PC-3 (cell line): ENCODE measurements at regions not wholly inside any gene's neighbourhood (a gene's known extent, or its start where the extent isn't known, plus 50 kb on each side); places are given as distances from the start of the nearest gene placed in this dataset.

ENCODE experiments used
- ATAC-seq: fragments of 200-7000 bp; cut with Tn5 transposase; 2 replicates; pipeline ENCODE4 v1.9.1; 2020; ENCODE audit warnings: mild to moderate bottlenecking, moderate library complexity
- BruUV-seq: library from RNA; stranded (reverse); fragments of 400-500 nt; replicated peaks from 2 replicates; lab custom pipeline; 2021; lab: Mats Ljungman, UMichigan
- CTCF ChIA-PET: fragments of 300-600 bp; sonication (Branson Sonifier 250); formaldehyde crosslinking; loops from one replicate; lab custom pipeline; 2022; ENCODE audit warnings: antibody characterized with exemption; lab: Charles Lee
- POLR2A ChIA-PET: fragments of 300-600 bp; sonication (Branson Sonifier 250); formaldehyde crosslinking; loops from one replicate; lab custom pipeline; 2022; ENCODE audit warnings: antibody characterized with exemption; ENCODE audit not compliant: unreplicated experiment; lab: Charles Lee
- DNase-seq: peaks from one replicate; pipeline ENCODE4 v3.0.0-alpha.2; 2015
- H2AFZ ChIP-seq: fragments of 300-600 bp; sonication (generic); 2 replicates; pipeline ENCODE4 v1.6.0; 2016; ENCODE audit warnings: antibody characterized with exemption, low read length
- H3F3A ChIP-seq: fragments of 300-600 bp; sonication (generic); one replicate; pipeline ENCODE4 v1.6.0; 2017; ENCODE audit warnings: antibody characterized with exemption, low read length, control low read depth, mild to moderate bottlenecking; ENCODE audit not compliant: unreplicated experiment
- H3K27ac ChIP-seq: fragments of 300-600 bp; sonication (generic); 2 replicates; pipeline ENCODE4 v1.5.1; 2016; ENCODE audit warnings: mild to moderate bottlenecking, low read length
- H3K27me3 ChIP-seq: fragments of 300-600 bp; sonication (generic); 2 replicates; pipeline ENCODE4 v1.6.1; 2016; ENCODE audit warnings: low read length, mixed read lengths
- H3K36me3 ChIP-seq: fragments of 300-600 bp; sonication (generic); 2 replicates; pipeline ENCODE4 v1.6.1; 2016; ENCODE audit warnings: low read depth, mixed run types, low read length, mixed read lengths
- H3K4me1 ChIP-seq: fragments of 300-600 bp; sonication (generic); 2 replicates; pipeline ENCODE4 v1.5.1; 2016; ENCODE audit warnings: low read length; ENCODE audit not compliant: insufficient read depth
- H3K4me2 ChIP-seq: fragments of 300-600 bp; sonication (generic); 2 replicates; pipeline ENCODE4 v1.6.0; 2016; ENCODE audit warnings: low read length
- H3K4me3 ChIP-seq: fragments of 300-600 bp; sonication (generic); 2 replicates; pipeline ENCODE4 v1.5.1; 2016; ENCODE audit warnings: mild to moderate bottlenecking, low read length, mixed read lengths
- H3K79me2 ChIP-seq: fragments of 300-600 bp; sonication (generic); 2 replicates; pipeline ENCODE4 v1.6.1; 2017; ENCODE audit warnings: low read length, mixed read lengths
- H3K9ac ChIP-seq: fragments of 300-600 bp; sonication (generic); 2 replicates; pipeline ENCODE4 v1.6.0; 2016; ENCODE audit warnings: mild to moderate bottlenecking, low read length
- H3K9me2 ChIP-seq: fragments of 300-600 bp; sonication (generic); replicated peaks from 2 replicates; pipeline ENCODE4 v1.6.1; 2016; ENCODE audit warnings: mixed run types, low read length, mixed read lengths
- H3K9me3 ChIP-seq: fragments of 300-600 bp; sonication (generic); 2 replicates; pipeline ENCODE4 v1.6.1; 2016; ENCODE audit warnings: low read length, mixed read lengths
- H4K20me1 ChIP-seq: fragments of 300-600 bp; sonication (generic); 2 replicates; pipeline ENCODE4 v1.6.1; 2016; ENCODE audit warnings: low read length, mixed read lengths
- EZH2 ChIP-seq: fragments of 300-600 bp; sonication (generic); IDR thresholded peaks from one replicate; pipeline ENCODE4 v1.6.1; 2017; ENCODE audit warnings: antibody characterized with exemption, mild to moderate bottlenecking, low read length; ENCODE audit not compliant: unreplicated experiment
- EZH2phosphoT487 ChIP-seq: fragments of 300-600 bp; sonication (generic); IDR thresholded peaks from 2 replicates; pipeline ENCODE4 v1.6.1; 2018; ENCODE audit warnings: mild to moderate bottlenecking, antibody characterized with exemption, low read length, borderline replicate concordance
- intact Hi-C: fragments of 100-400 bp; cut with micrococcal nuclease; formaldehyde crosslinking; loops from 2 replicates; pipeline ENCODE4 v1.9.0; 2023
- TF ChIP-seq, protein P1 (sequence below): fragments of 300-600 bp; sonication (generic); conservative IDR thresholded peaks from 2 replicates; pipeline ENCODE4 v1.5.1; 2017; ENCODE audit warnings: antibody characterized with exemption, low read depth, mild to moderate bottlenecking, low read length

DNA sequence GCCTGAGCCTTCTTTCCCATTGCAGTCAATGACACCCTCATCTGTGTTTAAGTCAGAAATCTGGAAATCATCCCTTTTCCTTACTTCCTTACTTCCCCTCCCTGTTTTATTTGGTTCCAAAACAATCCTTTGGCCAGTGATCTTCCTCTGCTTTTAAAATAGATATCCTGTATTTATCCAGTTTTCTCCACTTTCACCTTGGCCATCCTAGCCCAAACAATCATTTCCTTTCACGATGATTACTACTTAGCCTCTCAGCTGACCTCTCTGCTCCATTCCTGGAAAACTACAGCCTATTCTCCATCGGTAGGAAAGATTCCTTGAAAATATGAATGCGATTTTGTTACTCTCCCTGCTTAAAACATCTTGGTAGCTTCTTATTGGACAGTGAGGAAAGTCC, 565.4 kb downstream of the TLR4 start:
- DNase-seq (no peak), ATAC-seq (no peak)
- H3K9me2 ChIP-seq = no peaks in the 10 kb centered on the region
- no peak overlapping the region for H2AFZ ChIP-seq
- no peak overlapping the region for H3K27ac ChIP-seq
- no peak overlapping the region for H3K4me2 ChIP-seq
- no peak overlapping the region for H3K9ac ChIP-seq
- no peak overlapping the region for H3K4me3 ChIP-seq
- H3K4me1 ChIP-seq = no peaks in the 10 kb centered on the region
- no TSS peak for BruUV-seq
- H4K20me1 ChIP-seq = no peaks in the 10 kb centered on the region
- H3K9me3 ChIP-seq = no peaks in the 10 kb centered on the region
- no peaks in the 10 kb centered on the region for H3K36me3 ChIP-seq
- H3K27me3 ChIP-seq = no peaks in the 10 kb centered on the region
- ChIA-PET CTCF (no interaction called here), POLR2A (no interaction called here)
- intact Hi-C loops = no loop called here
- TF ChIP-seq EZH2 (no peak), EZH2phosphoT487 (no peak)
- TF ChIP-seq, protein P1, sequence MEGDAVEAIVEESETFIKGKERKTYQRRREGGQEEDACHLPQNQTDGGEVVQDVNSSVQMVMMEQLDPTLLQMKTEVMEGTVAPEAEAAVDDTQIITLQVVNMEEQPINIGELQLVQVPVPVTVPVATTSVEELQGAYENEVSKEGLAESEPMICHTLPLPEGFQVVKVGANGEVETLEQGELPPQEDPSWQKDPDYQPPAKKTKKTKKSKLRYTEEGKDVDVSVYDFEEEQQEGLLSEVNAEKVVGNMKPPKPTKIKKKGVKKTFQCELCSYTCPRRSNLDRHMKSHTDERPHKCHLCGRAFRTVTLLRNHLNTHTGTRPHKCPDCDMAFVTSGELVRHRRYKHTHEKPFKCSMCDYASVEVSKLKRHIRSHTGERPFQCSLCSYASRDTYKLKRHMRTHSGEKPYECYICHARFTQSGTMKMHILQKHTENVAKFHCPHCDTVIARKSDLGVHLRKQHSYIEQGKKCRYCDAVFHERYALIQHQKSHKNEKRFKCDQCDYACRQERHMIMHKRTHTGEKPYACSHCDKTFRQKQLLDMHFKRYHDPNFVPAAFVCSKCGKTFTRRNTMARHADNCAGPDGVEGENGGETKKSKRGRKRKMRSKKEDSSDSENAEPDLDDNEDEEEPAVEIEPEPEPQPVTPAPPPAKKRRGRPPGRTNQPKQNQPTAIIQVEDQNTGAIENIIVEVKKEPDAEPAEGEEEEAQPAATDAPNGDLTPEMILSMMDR = no peak
- no peaks in the 10 kb centered on the region for H3K79me2 ChIP-seq
- H3F3A ChIP-seq = no peaks in the 10 kb centered on the region

DNA sequence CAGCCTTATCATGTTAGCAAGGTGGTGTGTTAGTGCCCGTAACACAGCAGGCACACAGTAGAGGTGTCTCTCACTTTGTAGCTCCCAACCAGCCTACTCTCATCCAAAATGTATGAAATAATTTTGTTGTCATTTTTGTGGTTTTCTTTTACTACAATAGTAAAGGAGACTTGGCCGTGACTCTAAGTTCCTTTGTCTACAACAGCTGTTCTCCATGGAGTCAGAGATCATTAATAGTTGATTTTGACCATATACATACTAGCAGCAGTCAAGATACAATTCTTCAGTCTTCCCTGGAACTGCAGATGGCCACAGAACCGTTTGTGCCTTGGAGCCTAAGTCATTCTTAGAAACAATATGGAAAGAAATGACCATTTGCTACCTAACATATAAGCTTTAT, 567.1 kb downstream of the TLR4 start:
- Histone ChIP-seq H4K20me1 (no peaks in the 10 kb centered on the region), H3K36me3 (no peaks in the 10 kb centered on the region), H3K27ac (no peak overlapping the region), H3K9me2 (no peaks in the 10 kb centered on the region), H3F3A (no peaks in the 10 kb centered on the region), H3K27me3 (no peaks in the 10 kb centered on the region), H3K9me3 (no peaks in the 10 kb centered on the region), H3K4me3 (no peak overlapping the region), H3K4me2 (no peak overlapping the region), H3K4me1 (no peaks in the 10 kb centered on the region), H2AFZ (no peak overlapping the region), H3K79me2 (no peaks in the 10 kb centered on the region), H3K9ac (no peak overlapping the region)
- no peak for TF ChIP-seq EZH2phosphoT487
- TF ChIP-seq EZH2 = no peak
- TF ChIP-seq, protein P1 = no peak
- intact Hi-C loops = no loop called here
- ATAC-seq (no peak), DNase-seq (peak; percentile 2)
- ChIA-PET CTCF (no interaction called here), POLR2A (no interaction called here)
- no TSS peak for BruUV-seq

DNA sequence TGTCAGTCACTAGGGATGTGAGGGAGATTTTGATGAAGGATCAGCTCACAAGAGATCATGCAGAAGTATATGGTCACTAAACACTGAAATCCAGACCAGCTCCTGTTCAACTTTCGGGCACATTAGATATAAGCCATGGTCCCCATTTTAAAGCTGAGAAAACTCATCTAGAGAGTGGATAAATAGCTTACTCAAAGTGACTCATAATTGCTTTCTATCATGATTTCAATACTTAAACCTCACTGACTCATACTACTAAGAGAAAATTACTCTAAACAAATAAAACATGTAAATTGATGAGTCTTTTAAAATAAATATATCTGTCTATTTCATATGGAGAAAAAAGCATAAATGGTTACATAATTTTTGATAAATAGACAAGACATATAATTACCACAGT, 567.7 kb downstream of the TLR4 start:
- CTCF ChIA-PET = no interaction called here
- intact Hi-C loops = no loop called here
- DNase-seq = peak; percentile 17

More for the DNA sequence above, 567.7 kb downstream of the TLR4 start:
- Histone ChIP-seq H3K9ac (no peak overlapping the region), H3K4me1 (no peaks in the 10 kb centered on the region), H3K9me3 (no peaks in the 10 kb centered on the region), H3K27me3 (no peaks in the 10 kb centered on the region), H3K4me3 (no peak overlapping the region), H3F3A (no peaks in the 10 kb centered on the region), H2AFZ (no peak overlapping the region), H3K27ac (no peak overlapping the region), H3K79me2 (no peaks in the 10 kb centered on the region), H3K36me3 (no peaks in the 10 kb centered on the region), H4K20me1 (no peaks in the 10 kb centered on the region), H3K4me2 (no peak overlapping the region), H3K9me2 (no peaks in the 10 kb centered on the region)
- POLR2A ChIA-PET = no interaction called here
- no TSS peak for BruUV-seq
- TF ChIP-seq, protein P1 = no peak
- no peak for TF ChIP-seq EZH2phosphoT487
- no peak for TF ChIP-seq EZH2
- ATAC-seq = no peak
